ENCODE measurements at regions not wholly inside any gene's neighbourhood (a gene's known extent, or its start where the extent isn't known, plus 50 kb on each side); places are given as distances from the start of the nearest gene placed in this dataset.
"Not testable (repeated sequence)": the region's sequence is repeated elsewhere in the genome, so short reads cannot be mapped to it uniquely, and the experiment has no call there.

GRCh38 chr4:103387508-103388011, 189.4 kb upstream of the CENPE start:
- WGBS (ENCODE audit: insufficient coverage), result no CpG with 5 or more reads among the region's 1 CpG
- not testable (repeated sequence) for H3K36me3 ChIP-seq (ENCODE audit: control insufficient read depth, insufficient read depth, low read length); H3K27me3 ChIP-seq (ENCODE audit: control insufficient read depth, insufficient read depth, low read length); H3K9me3 ChIP-seq (ENCODE audit: control insufficient read depth, insufficient read depth, low read length); H3K4me1 ChIP-seq (ENCODE audit: control insufficient read depth, insufficient read depth, low read length); H3K27ac ChIP-seq (ENCODE audit: low read depth, low read length); DNase-seq (ENCODE audit: low read depth in 4 of 6, low spot score in 6 of 6); H3K4me3 ChIP-seq (ENCODE audit: low read depth, low read length)

GRCh38 chr4:103385565-103385964, 187.4 kb upstream of the CENPE start:
- H3K27me3 ChIP-seq (ENCODE audit: control insufficient read depth, insufficient read depth, low read length); H3K4me1 ChIP-seq (ENCODE audit: control insufficient read depth, insufficient read depth, low read length); H3K36me3 ChIP-seq (ENCODE audit: control insufficient read depth, insufficient read depth, low read length); DNase-seq (ENCODE audit: low read depth in 4 of 6, low spot score in 6 of 6); H3K4me3 ChIP-seq (ENCODE audit: low read depth, low read length); H3K27ac ChIP-seq (ENCODE audit: low read depth, low read length); H3K9me3 ChIP-seq (ENCODE audit: control insufficient read depth, insufficient read depth, low read length): not testable (repeated sequence)
- WGBS (ENCODE audit: insufficient coverage), result 76% methylated on average over 2 of the region's 2 CpGs

GRCh38 chr4:103375278-103375677, 177.1 kb upstream of the CENPE start:
- 94% methylated on average over 4 of the region's 4 CpGs for WGBS (ENCODE audit: insufficient coverage)
- Histone ChIP-seq H3K4me3 (ENCODE audit: low read depth, low read length) (no peak overlapping the region), H3K4me1 (ENCODE audit: control insufficient read depth, insufficient read depth, low read length) (no peaks in the 10 kb centered on the region), H3K27me3 (ENCODE audit: control insufficient read depth, insufficient read depth, low read length) (no peaks in the 10 kb centered on the region), H3K36me3 (ENCODE audit: control insufficient read depth, insufficient read depth, low read length) (no peaks in the 10 kb centered on the region), H3K9me3 (ENCODE audit: control insufficient read depth, insufficient read depth, low read length) (peaks cover 2% of the 10 kb centered on the region), H3K27ac (ENCODE audit: low read depth, low read length) (no peak overlapping the region)
- DNase-seq (ENCODE audit: low read depth in 4 of 6, low spot score in 6 of 6), result no peak

GRCh38 chr4:103374758-103375157, 176.6 kb upstream of the CENPE start:
- Histone ChIP-seq H3K9me3 (ENCODE audit: control insufficient read depth, insufficient read depth, low read length) (peaks cover 2% of the 10 kb centered on the region), H3K4me1 (ENCODE audit: control insufficient read depth, insufficient read depth, low read length) (no peaks in the 10 kb centered on the region), H3K4me3 (ENCODE audit: low read depth, low read length) (no peak overlapping the region), H3K36me3 (ENCODE audit: control insufficient read depth, insufficient read depth, low read length) (no peaks in the 10 kb centered on the region), H3K27me3 (ENCODE audit: control insufficient read depth, insufficient read depth, low read length) (no peaks in the 10 kb centered on the region), H3K27ac (ENCODE audit: low read depth, low read length) (no peak overlapping the region)
- WGBS (ENCODE audit: insufficient coverage), result no CpG with 5 or more reads among the region's 2 CpGs
- DNase-seq (ENCODE audit: low read depth in 4 of 6, low spot score in 6 of 6), result no peak

DNA sequence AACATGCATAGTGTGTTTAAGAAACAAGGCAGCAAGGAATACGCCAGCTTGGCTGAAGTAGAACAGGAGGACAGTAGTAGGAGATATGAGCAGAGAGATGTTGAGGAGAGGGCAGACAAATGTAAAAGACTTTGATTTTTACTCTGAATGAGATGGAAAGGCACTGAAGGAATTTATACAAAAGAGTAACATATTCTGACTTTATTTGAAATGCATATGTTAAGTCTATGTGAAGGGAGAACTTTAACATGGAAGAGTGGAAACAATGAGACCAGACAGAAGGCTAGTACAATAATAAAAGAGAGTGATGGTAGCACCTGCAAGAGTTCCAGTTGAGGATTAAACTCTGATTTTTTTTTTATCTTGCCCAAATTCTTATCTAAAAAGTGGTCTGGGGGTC, 176.2 kb upstream of the CENPE start:
- WGBS (ENCODE audit: insufficient coverage), result 89% methylated on average over 1 of the region's 1 CpG
- no peaks in the 10 kb centered on the region for H3K27me3 ChIP-seq (ENCODE audit: control insufficient read depth, insufficient read depth, low read length)
- H3K4me1 ChIP-seq (ENCODE audit: control insufficient read depth, insufficient read depth, low read length), result no peaks in the 10 kb centered on the region
- no peak overlapping the region for H3K4me3 ChIP-seq (ENCODE audit: low read depth, low read length)
- no peak for DNase-seq (ENCODE audit: low read depth in 4 of 6, low spot score in 6 of 6)
- peaks cover 2% of the 10 kb centered on the region for H3K9me3 ChIP-seq (ENCODE audit: control insufficient read depth, insufficient read depth, low read length)
- H3K36me3 ChIP-seq (ENCODE audit: control insufficient read depth, insufficient read depth, low read length), result no peaks in the 10 kb centered on the region
- no peak overlapping the region for H3K27ac ChIP-seq (ENCODE audit: low read depth, low read length)

DNA sequence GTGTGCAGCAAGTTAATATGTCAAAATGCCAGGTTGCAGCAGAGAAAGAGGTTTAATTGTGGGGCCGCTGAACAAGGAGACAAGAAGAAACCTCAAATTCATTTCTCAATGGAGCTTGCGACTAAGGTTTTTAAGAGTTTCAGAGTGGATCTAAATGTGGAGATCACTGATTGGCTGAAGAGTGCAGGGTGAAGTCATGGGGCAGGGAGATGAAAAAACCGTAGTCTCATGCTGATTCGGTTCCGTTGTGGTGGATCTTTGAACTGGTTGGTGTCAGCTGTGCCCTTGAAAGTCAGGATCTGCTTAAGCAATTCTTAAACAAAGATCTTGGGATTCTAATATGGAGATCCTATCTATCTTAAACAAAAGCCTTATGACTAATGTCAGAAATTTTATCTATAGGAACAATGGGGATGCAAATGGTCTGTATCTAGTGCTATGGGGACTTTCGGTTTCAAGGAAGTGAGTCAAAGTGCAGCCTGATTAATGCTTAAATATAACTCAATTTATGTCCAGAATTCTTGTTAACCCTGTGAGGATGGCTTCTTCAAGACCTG, 173.9 kb upstream of the CENPE start:
- H3K27ac ChIP-seq (ENCODE audit: low read depth, low read length), result no peak overlapping the region
- WGBS (ENCODE audit: insufficient coverage), result 100% methylated on average over 2 of the region's 6 CpGs
- H3K9me3 ChIP-seq (ENCODE audit: control insufficient read depth, insufficient read depth, low read length), result no peaks in the 10 kb centered on the region
- no peaks in the 10 kb centered on the region for H3K27me3 ChIP-seq (ENCODE audit: control insufficient read depth, insufficient read depth, low read length)
- H3K4me3 ChIP-seq (ENCODE audit: low read depth, low read length), result no peak overlapping the region
- no peaks in the 10 kb centered on the region for H3K4me1 ChIP-seq (ENCODE audit: control insufficient read depth, insufficient read depth, low read length)
- DNase-seq (ENCODE audit: low read depth in 4 of 6, low spot score in 6 of 6), result no peak
- H3K36me3 ChIP-seq (ENCODE audit: control insufficient read depth, insufficient read depth, low read length), result no peaks in the 10 kb centered on the region

DNA sequence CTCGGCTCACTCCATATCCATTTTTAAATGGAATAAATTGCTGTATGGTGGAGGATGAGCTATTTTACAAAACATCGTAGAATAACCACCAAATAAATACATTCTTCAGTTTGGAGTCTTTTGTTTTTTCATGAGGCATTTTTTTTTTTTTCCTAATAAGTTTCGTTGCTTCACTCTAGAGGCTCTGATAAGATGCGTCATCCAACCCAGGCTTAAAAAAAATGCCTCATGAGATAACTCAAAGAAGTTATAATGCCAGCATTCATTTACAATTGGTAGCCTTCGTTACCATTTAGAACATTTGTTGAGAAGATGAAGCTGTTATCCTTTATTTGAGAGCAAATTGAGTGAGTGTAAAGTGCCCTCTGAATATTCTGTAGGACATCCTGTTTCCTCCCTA, 172.2 kb upstream of the CENPE start:
- no peak for DNase-seq (ENCODE audit: low read depth in 4 of 6, low spot score in 6 of 6)
- H3K9me3 ChIP-seq (ENCODE audit: control insufficient read depth, insufficient read depth, low read length), result no peaks in the 10 kb centered on the region
- no CpG with 5 or more reads among the region's 5 CpGs for WGBS (ENCODE audit: insufficient coverage)
- H3K36me3 ChIP-seq (ENCODE audit: control insufficient read depth, insufficient read depth, low read length), result no peaks in the 10 kb centered on the region
- H3K27me3 ChIP-seq (ENCODE audit: control insufficient read depth, insufficient read depth, low read length), result no peaks in the 10 kb centered on the region
- H3K4me3 ChIP-seq (ENCODE audit: low read depth, low read length), result no peak overlapping the region
- H3K4me1 ChIP-seq (ENCODE audit: control insufficient read depth, insufficient read depth, low read length), result no peaks in the 10 kb centered on the region
- H3K27ac ChIP-seq (ENCODE audit: low read depth, low read length), result no peak overlapping the region

DNA sequence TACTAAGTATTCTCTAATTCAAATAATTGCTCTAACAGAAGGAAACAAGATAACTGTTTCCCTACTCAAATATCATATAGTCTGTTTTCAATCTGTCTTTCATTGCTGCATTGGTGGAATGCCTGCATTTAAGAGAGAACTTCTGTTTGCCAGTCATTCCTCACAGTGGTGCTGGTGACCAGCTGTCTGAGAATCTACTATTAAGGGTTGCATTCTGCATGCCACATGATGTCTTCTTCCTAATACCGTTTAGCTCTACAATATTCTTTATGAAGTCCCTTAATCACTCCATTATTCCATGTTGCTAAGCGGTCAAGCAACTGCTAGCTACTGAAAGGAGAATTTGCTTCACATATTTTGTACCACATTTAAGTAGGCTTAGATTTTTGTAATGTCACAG, 167.1 kb upstream of the CENPE start:
- WGBS (ENCODE audit: insufficient coverage), result no CpG with 5 or more reads among the region's 2 CpGs
- no peaks in the 10 kb centered on the region for H3K4me1 ChIP-seq (ENCODE audit: control insufficient read depth, insufficient read depth, low read length)
- no peaks in the 10 kb centered on the region for H3K36me3 ChIP-seq (ENCODE audit: control insufficient read depth, insufficient read depth, low read length)
- H3K27ac ChIP-seq (ENCODE audit: low read depth, low read length), result no peak overlapping the region
- no peak overlapping the region for H3K4me3 ChIP-seq (ENCODE audit: low read depth, low read length)
- no peaks in the 10 kb centered on the region for H3K9me3 ChIP-seq (ENCODE audit: control insufficient read depth, insufficient read depth, low read length)
- H3K27me3 ChIP-seq (ENCODE audit: control insufficient read depth, insufficient read depth, low read length), result no peaks in the 10 kb centered on the region
- DNase-seq (ENCODE audit: low read depth in 4 of 6, low spot score in 6 of 6), result peak in 2 of 6 donors; percentile 7 to 23

DNA sequence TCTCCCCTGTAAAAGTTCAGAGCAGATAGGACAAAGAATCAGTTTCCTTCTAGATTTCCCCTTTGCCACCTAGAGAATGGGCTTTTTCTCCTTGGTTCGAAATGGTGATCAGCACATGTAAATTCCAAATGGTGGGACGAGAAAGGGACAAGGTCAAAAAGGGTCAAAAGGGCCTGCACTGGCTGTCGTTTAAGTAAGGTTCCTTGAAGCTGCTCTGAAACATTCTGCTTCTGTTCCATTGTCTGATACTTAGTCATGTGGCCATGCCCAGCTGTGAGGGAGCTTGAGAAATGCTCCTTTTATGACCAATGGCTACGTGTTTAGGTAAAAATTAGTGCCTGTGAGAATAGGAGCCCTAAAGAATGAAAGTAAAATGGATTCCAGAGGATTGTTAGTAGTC, 165.9 kb upstream of the CENPE start:
- 36% methylated on average over 4 of the region's 4 CpGs for WGBS (ENCODE audit: insufficient coverage)
- Histone ChIP-seq H3K4me1 (ENCODE audit: control insufficient read depth, insufficient read depth, low read length) (no peaks in the 10 kb centered on the region), H3K9me3 (ENCODE audit: control insufficient read depth, insufficient read depth, low read length) (peaks cover 3% of the 10 kb centered on the region), H3K27ac (ENCODE audit: low read depth, low read length) (no peak overlapping the region), H3K4me3 (ENCODE audit: low read depth, low read length) (no peak overlapping the region), H3K27me3 (ENCODE audit: control insufficient read depth, insufficient read depth, low read length) (no peaks in the 10 kb centered on the region), H3K36me3 (ENCODE audit: control insufficient read depth, insufficient read depth, low read length) (no peaks in the 10 kb centered on the region)
- no peak for DNase-seq (ENCODE audit: low read depth in 4 of 6, low spot score in 6 of 6)

DNA sequence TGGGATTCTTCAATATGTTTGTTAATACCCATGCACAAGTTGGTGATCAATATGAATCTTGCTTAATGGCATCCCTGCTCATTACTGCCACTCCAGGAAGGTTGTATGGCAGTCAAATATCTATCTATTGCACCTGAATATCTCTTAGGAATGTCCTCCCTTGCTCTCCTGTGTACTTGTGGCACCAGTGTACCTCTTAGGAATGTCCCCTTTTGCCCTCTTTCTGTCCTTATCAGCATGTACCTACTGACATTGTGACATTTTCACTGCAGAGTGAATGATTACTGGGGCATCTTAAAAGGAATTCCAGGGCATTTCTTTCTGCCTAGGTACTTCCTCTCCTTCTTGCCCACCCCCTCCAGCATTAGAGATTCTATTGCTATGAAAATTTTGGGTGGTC, 163.8 kb upstream of the CENPE start:
- H3K4me3 ChIP-seq (ENCODE audit: low read depth, low read length), result no peak overlapping the region
- H3K27ac ChIP-seq (ENCODE audit: low read depth, low read length), result no peak overlapping the region
- no peaks in the 10 kb centered on the region for H3K36me3 ChIP-seq (ENCODE audit: control insufficient read depth, insufficient read depth, low read length)
- H3K4me1 ChIP-seq (ENCODE audit: control insufficient read depth, insufficient read depth, low read length), result no peaks in the 10 kb centered on the region
- no peaks in the 10 kb centered on the region for H3K27me3 ChIP-seq (ENCODE audit: control insufficient read depth, insufficient read depth, low read length)
- H3K9me3 ChIP-seq (ENCODE audit: control insufficient read depth, insufficient read depth, low read length), result peaks cover 7% of the 10 kb centered on the region
- no peak for DNase-seq (ENCODE audit: low read depth in 4 of 6, low spot score in 6 of 6)
